ENCODE measurements at regions not wholly inside any gene's neighbourhood (a gene's known extent, or its start where the extent isn't known, plus 50 kb on each side); places are given as distances from the start of the nearest gene placed in this dataset.

GRCh38 chr1:234856845-234857245, 246.9 kb upstream of the IRF2BP2 start:
- TF ChIP-seq POLR2AphosphoS5 (IDR thresholded peaks at IDR 0.05) (no peak), RAD21 (conservative IDR thresholded peaks at IDR 0.05) (no peak), EZH2 (IDR thresholded peaks at IDR 0.05; ENCODE audit: borderline replicate concordance, insufficient read depth, low read length, poor library complexity, severe bottlenecking) (no peak), TAF1 (IDR thresholded peaks at IDR 0.05; ENCODE audit: low read depth) (no peak), EP300 (conservative IDR thresholded peaks at IDR 0.05; ENCODE audit: poor library complexity, severe bottlenecking) (no peak)
- TF ChIP-seq, protein P1, sequence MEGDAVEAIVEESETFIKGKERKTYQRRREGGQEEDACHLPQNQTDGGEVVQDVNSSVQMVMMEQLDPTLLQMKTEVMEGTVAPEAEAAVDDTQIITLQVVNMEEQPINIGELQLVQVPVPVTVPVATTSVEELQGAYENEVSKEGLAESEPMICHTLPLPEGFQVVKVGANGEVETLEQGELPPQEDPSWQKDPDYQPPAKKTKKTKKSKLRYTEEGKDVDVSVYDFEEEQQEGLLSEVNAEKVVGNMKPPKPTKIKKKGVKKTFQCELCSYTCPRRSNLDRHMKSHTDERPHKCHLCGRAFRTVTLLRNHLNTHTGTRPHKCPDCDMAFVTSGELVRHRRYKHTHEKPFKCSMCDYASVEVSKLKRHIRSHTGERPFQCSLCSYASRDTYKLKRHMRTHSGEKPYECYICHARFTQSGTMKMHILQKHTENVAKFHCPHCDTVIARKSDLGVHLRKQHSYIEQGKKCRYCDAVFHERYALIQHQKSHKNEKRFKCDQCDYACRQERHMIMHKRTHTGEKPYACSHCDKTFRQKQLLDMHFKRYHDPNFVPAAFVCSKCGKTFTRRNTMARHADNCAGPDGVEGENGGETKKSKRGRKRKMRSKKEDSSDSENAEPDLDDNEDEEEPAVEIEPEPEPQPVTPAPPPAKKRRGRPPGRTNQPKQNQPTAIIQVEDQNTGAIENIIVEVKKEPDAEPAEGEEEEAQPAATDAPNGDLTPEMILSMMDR (IDR thresholded peaks at IDR 0.05; ENCODE audit: poor library complexity, severe bottlenecking) = no peak
- TF ChIP-seq, protein P2, sequence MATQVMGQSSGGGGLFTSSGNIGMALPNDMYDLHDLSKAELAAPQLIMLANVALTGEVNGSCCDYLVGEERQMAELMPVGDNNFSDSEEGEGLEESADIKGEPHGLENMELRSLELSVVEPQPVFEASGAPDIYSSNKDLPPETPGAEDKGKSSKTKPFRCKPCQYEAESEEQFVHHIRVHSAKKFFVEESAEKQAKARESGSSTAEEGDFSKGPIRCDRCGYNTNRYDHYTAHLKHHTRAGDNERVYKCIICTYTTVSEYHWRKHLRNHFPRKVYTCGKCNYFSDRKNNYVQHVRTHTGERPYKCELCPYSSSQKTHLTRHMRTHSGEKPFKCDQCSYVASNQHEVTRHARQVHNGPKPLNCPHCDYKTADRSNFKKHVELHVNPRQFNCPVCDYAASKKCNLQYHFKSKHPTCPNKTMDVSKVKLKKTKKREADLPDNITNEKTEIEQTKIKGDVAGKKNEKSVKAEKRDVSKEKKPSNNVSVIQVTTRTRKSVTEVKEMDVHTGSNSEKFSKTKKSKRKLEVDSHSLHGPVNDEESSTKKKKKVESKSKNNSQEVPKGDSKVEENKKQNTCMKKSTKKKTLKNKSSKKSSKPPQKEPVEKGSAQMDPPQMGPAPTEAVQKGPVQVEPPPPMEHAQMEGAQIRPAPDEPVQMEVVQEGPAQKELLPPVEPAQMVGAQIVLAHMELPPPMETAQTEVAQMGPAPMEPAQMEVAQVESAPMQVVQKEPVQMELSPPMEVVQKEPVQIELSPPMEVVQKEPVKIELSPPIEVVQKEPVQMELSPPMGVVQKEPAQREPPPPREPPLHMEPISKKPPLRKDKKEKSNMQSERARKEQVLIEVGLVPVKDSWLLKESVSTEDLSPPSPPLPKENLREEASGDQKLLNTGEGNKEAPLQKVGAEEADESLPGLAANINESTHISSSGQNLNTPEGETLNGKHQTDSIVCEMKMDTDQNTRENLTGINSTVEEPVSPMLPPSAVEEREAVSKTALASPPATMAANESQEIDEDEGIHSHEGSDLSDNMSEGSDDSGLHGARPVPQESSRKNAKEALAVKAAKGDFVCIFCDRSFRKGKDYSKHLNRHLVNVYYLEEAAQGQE (IDR thresholded peaks at IDR 0.05; ENCODE audit: borderline replicate concordance) = no peak

All from neural cell (in vitro differentiated cells).